PFSK-1 (cell line): ENCODE measurements at regions not wholly inside any gene's neighbourhood (a gene's known extent, or its start where the extent isn't known, plus 50 kb on each side); places are given as distances from the start of the nearest gene placed in this dataset.

ENCODE experiments used
- FOXP2 ChIP-seq: optimal IDR thresholded peaks from 2 replicates; pipeline ENCODE3; 2011; ENCODE audit warnings: borderline replicate concordance, control low read depth, inconsistent platforms; ENCODE audit not compliant: insufficient read depth; ENCODE audit errors: extremely low read length, extremely low read depth
- POLR2AphosphoS5 ChIP-seq: IDR thresholded peaks from 2 replicates; pipeline ENCODE4 v1.6.1; 2012; ENCODE audit warnings: low read depth, mild to moderate bottlenecking, control low read depth, low read length, moderate library complexity
- REST ChIP-seq, 2 experiments: IDR thresholded peaks; 2 replicates each; pipeline versions ENCODE4 v1.6.1 to v1.8.0; 2011 to 2012; ENCODE audit warnings: low read depth in 2 of 2, low read length in 2 of 2, control low read depth in 1 of 2, inconsistent platforms in 1 of 2, mild to moderate bottlenecking in 1 of 2, moderate library complexity in 1 of 2; ENCODE audit not compliant: insufficient read depth in 1 of 2
- SIN3A ChIP-seq: IDR thresholded peaks from 2 replicates; pipeline ENCODE4 v1.6.1; 2012; ENCODE audit warnings: mild to moderate bottlenecking, low read length, moderate library complexity, borderline replicate concordance; ENCODE audit not compliant: insufficient read depth
- TAF1 ChIP-seq: IDR thresholded peaks from 2 replicates; pipeline ENCODE4 v1.6.1; 2012; ENCODE audit warnings: low read length, control low read depth, borderline replicate concordance; ENCODE audit not compliant: insufficient read depth

- no peak for TF ChIP-seq SIN3A
- no peak for TF ChIP-seq FOXP2
- TF ChIP-seq REST (IDR thresholded peaks at IDR 0.05; ENCODE audit: insufficient read depth in 1 of 2, low read depth in 2 of 2, low read length in 2 of 2): no peak
- TF ChIP-seq POLR2AphosphoS5: no peak
- TF ChIP-seq TAF1: no peak
These were observed 335.2 kb downstream of the CDC5L start for GRCh38 chr6:44722736-44723135.

- TF ChIP-seq FOXP2 (no peak), POLR2AphosphoS5 (no peak), REST (IDR thresholded peaks at IDR 0.05; ENCODE audit: insufficient read depth in 1 of 2, low read depth in 2 of 2, low read length in 2 of 2) (no peak), TAF1 (no peak), SIN3A (no peak)
These were observed 336.1 kb downstream of the CDC5L start for GRCh38 chr6:44723439-44724197.

GRCh38 chr6:44725070-44725469, 337.6 kb downstream of the CDC5L start:
- TF ChIP-seq FOXP2: no peak
- no peak for TF ChIP-seq TAF1
- no peak for TF ChIP-seq SIN3A
- no peak for TF ChIP-seq POLR2AphosphoS5
- TF ChIP-seq REST (IDR thresholded peaks at IDR 0.05; ENCODE audit: insufficient read depth in 1 of 2, low read depth in 2 of 2, low read length in 2 of 2): no peak

DNA sequence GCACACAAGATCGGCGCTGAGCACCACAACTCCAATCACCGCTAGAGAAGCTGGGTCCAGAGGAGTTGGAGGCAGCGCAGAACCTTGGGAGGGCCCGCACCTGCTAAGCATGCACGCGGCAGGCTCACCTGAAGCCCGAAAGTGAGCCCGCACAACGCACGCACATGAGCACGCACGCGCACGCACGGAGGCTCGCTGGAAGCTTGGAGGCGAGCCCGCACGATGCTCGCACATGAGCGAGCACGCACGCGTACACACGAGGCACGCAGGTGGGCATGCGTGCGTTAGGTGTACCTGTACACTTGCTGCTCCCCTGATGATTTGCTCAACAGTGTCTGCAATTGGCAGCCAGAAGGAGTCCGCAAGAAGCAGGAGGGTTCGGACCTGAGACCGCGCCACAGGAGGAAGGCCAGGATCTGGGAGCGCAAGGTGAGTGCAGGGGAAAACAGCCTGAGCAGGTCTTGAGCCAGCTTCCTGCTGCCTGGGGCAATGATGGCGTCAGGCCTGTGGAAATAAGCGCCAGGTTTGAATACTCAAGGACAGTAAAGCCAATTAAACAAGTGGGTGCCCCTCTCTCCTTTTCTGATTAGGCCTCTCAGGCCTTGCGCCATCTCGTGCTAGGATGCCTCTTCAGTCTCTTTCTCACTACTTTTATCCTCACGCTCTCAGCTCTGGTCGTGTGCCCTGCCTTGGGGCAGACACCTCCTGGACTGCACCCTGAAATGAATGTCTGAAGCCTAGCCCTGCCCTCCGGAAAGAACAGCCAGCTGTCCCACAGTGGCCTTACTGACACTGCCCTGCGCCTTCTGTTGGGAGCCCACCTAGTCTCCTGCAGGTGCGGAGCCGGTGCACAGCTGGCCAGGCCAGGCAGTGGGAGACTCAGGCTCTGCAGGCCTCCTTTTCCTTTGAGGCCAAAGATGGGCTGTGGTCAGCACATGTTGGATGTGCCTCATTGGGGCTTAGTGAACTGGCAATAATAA, 340.4 kb downstream of the CDC5L start:
- TF ChIP-seq FOXP2: no peak
- no peak for TF ChIP-seq SIN3A
- TF ChIP-seq REST (IDR thresholded peaks at IDR 0.05; ENCODE audit: insufficient read depth in 1 of 2, low read depth in 2 of 2, low read length in 2 of 2): no peak
- TF ChIP-seq TAF1: no peak
- TF ChIP-seq POLR2AphosphoS5: no peak
